ENCODE measurements at regions not wholly inside any gene's neighbourhood (a gene's known extent, or its start where the extent isn't known, plus 50 kb on each side); places are given as distances from the start of the nearest gene placed in this dataset.

GRCh38 chrX:94114362-94114761 is 440.4 kb downstream of the FAM133A start:
- no peak for DNase-seq
- 69 to 76% methylated on average over 2 of the region's 2 CpGs for WGBS, 2 donors
- H3K9me3 ChIP-seq, result no peaks in the 10 kb centered on the region
- H3K27ac ChIP-seq, result no peak overlapping the region
- H3K27me3 ChIP-seq, result no peaks in the 10 kb centered on the region
- no peaks in the 10 kb centered on the region for H3K4me1 ChIP-seq
- TF ChIP-seq POLR2AphosphoS5 (IDR thresholded peaks at IDR 0.05), result no peak
- TF ChIP-seq POLR2A (IDR thresholded peaks at IDR 0.05), result no peak
- TF ChIP-seq CTCF (IDR thresholded peaks at IDR 0.05), result no peak
- no peak for TF ChIP-seq EP300 (IDR thresholded peaks at IDR 0.05)
- H3K36me3 ChIP-seq, result no peaks in the 10 kb centered on the region
- H3K4me3 ChIP-seq, result no peak overlapping the region
- intact Hi-C loops (cut with DNase I), result no loop called here

- no peaks in the 10 kb centered on the region for H3K9me3 ChIP-seq
- no peak for TF ChIP-seq POLR2AphosphoS5 (IDR thresholded peaks at IDR 0.05)
- TF ChIP-seq EP300 (IDR thresholded peaks at IDR 0.05), result no peak
- TF ChIP-seq CTCF (IDR thresholded peaks at IDR 0.05), result no peak
- no peak for TF ChIP-seq POLR2A (IDR thresholded peaks at IDR 0.05)
- H3K4me3 ChIP-seq, result no peak overlapping the region
- no peaks in the 10 kb centered on the region for H3K4me1 ChIP-seq
- H3K27me3 ChIP-seq, result no peaks in the 10 kb centered on the region
- no peaks in the 10 kb centered on the region for H3K36me3 ChIP-seq
- 53 to 79% methylated on average over 2 of the region's 2 CpGs for WGBS, 2 donors
- no peak overlapping the region for H3K27ac ChIP-seq
- intact Hi-C loops (cut with DNase I), result no loop called here
- no peak for DNase-seq
These were observed 447.8 kb downstream of the FAM133A start for GRCh38 chrX:94121799-94122198.

- intact Hi-C loops (cut with DNase I), result no loop called here
- Histone ChIP-seq H3K9me3 (no peaks in the 10 kb centered on the region), H3K27ac (no peak overlapping the region), H3K27me3 (no peaks in the 10 kb centered on the region), H3K36me3 (no peaks in the 10 kb centered on the region), H3K4me3 (no peak overlapping the region), H3K4me1 (no peaks in the 10 kb centered on the region)
- TF ChIP-seq POLR2AphosphoS5 (IDR thresholded peaks at IDR 0.05), result no peak
- 62 to 68% methylated on average over 2 of the region's 2 CpGs for WGBS, 2 donors
- no peak for DNase-seq
These were observed 449.1 kb downstream of the FAM133A start for GRCh38 chrX:94123062-94123461.

- intact Hi-C loops (cut with DNase I), result no loop called here
- H3K9me3 ChIP-seq, result no peaks in the 10 kb centered on the region
- no peaks in the 10 kb centered on the region for H3K4me1 ChIP-seq
- H3K4me3 ChIP-seq, result no peak overlapping the region
- 85 to 89% methylated on average over 2 of the region's 2 CpGs for WGBS, 2 donors
- no peak for TF ChIP-seq CTCF (IDR thresholded peaks at IDR 0.05)
- no peak for TF ChIP-seq POLR2A (IDR thresholded peaks at IDR 0.05)
- no peak for TF ChIP-seq EP300 (IDR thresholded peaks at IDR 0.05)
- TF ChIP-seq POLR2AphosphoS5 (IDR thresholded peaks at IDR 0.05), result no peak
- no peak overlapping the region for H3K27ac ChIP-seq
- DNase-seq, result no peak
- H3K27me3 ChIP-seq, result no peaks in the 10 kb centered on the region
- no peaks in the 10 kb centered on the region for H3K36me3 ChIP-seq
These were observed 489.0 kb downstream of the FAM133A start for GRCh38 chrX:94162971-94163370.

GRCh38 chrX:94178145-94178788 is 504.3 kb downstream of the FAM133A start:
- 71 to 76% methylated on average over 9 of the region's 9 CpGs for WGBS, 2 donors
- H3K4me3 ChIP-seq, result no peak overlapping the region
- no peak for DNase-seq
- no peaks in the 10 kb centered on the region for H3K9me3 ChIP-seq
- no peaks in the 10 kb centered on the region for H3K27me3 ChIP-seq
- H3K36me3 ChIP-seq, result no peaks in the 10 kb centered on the region
- TF ChIP-seq POLR2AphosphoS5 (IDR thresholded peaks at IDR 0.05), result no peak
- no peaks in the 10 kb centered on the region for H3K4me1 ChIP-seq
- H3K27ac ChIP-seq, result no peak overlapping the region
- intact Hi-C loops (cut with DNase I), result no loop called here

- no peak overlapping the region for H3K4me3 ChIP-seq
- DNase-seq, result no peak
- 54 to 74% methylated on average over 7 of the region's 7 CpGs for WGBS, 2 donors
- no peak for TF ChIP-seq POLR2AphosphoS5 (IDR thresholded peaks at IDR 0.05)
- TF ChIP-seq POLR2A (IDR thresholded peaks at IDR 0.05), result no peak
- no peak for TF ChIP-seq EP300 (IDR thresholded peaks at IDR 0.05)
- H3K9me3 ChIP-seq, result no peaks in the 10 kb centered on the region
- H3K4me1 ChIP-seq, result no peaks in the 10 kb centered on the region
- H3K27ac ChIP-seq, result no peak overlapping the region
- H3K36me3 ChIP-seq, result no peaks in the 10 kb centered on the region
- no peaks in the 10 kb centered on the region for H3K27me3 ChIP-seq
- intact Hi-C loops (cut with DNase I), result no loop called here
These were observed 530.5 kb downstream of the FAM133A start for GRCh38 chrX:94204524-94204923.

Data from sigmoid colon (tissue), 6 donors.